Immature natural killer cell (primary cell): ENCODE measurements at regions not wholly inside any gene's neighbourhood (a gene's known extent, or its start where the extent isn't known, plus 50 kb on each side); places are given as distances from the start of the nearest gene placed in this dataset.
"Not testable (repeated sequence)": the region's sequence is repeated elsewhere in the genome, so short reads cannot be mapped to it uniquely, and the experiment has no call there.

Experiments
- DNase-seq, 3 donors: peaks; one replicate each; pipeline ENCODE4 v3.0.0; 2022; ENCODE audit warnings: mixed read lengths in 1 of 3
- H3K27ac Mint-ChIP-seq, 6 donors: one replicate each; pipeline ENCODE4 v1.8.0; 2020; ENCODE audit warnings: mixed read lengths in 6 of 6, mild to moderate bottlenecking in 5 of 6, inconsistent platforms in 4 of 6, moderate library complexity in 3 of 6
- H3K27me3 Mint-ChIP-seq, 3 donors: one replicate each; pipeline ENCODE4 v1.8.0; 2020 to 2021; ENCODE audit warnings: low read depth in 3 of 3, mild to moderate bottlenecking in 3 of 3, mixed read lengths in 3 of 3, moderate library complexity in 3 of 3, inconsistent platforms in 1 of 3
- H3K36me3 Mint-ChIP-seq, 3 donors: one replicate each; pipeline ENCODE4 v1.8.0; 2020; ENCODE audit warnings: mixed read lengths in 3 of 3, inconsistent platforms in 2 of 3, mild to moderate bottlenecking in 2 of 3
- H3K4me1 Mint-ChIP-seq, 2 donors: one replicate each; pipeline ENCODE4 v1.8.0; 2020; ENCODE audit warnings: inconsistent platforms in 2 of 2, mild to moderate bottlenecking in 2 of 2, mixed read lengths in 2 of 2, moderate library complexity in 1 of 2
- H3K4me3 Mint-ChIP-seq, 5 donors: one replicate each; pipeline ENCODE4 v1.8.0; 2020; ENCODE audit warnings: mild to moderate bottlenecking in 5 of 5, mixed read lengths in 5 of 5, inconsistent platforms in 3 of 5, moderate library complexity in 3 of 5
- H3K9me3 Mint-ChIP-seq, 6 donors: one replicate each; pipeline ENCODE4 v1.8.0; 2020; ENCODE audit warnings: mild to moderate bottlenecking in 6 of 6, mixed read lengths in 6 of 6, inconsistent platforms in 4 of 6, moderate library complexity in 3 of 6

GRCh38 chr14:54010981-54011380 is 54.4 kb upstream of the BMP4 start:
- no peak for DNase-seq
- H3K27me3 Mint-ChIP-seq: peaks cover 1 to 3% (median 2%) of the 10 kb centered on the region in 3 donors
- H3K27ac Mint-ChIP-seq: no peak overlapping the region
- peaks cover 0 to 18% (median 11%) of the 10 kb centered on the region in 6 donors for H3K9me3 Mint-ChIP-seq
- H3K4me3 Mint-ChIP-seq: no peak overlapping the region
- no peaks in the 10 kb centered on the region for H3K36me3 Mint-ChIP-seq
- no peaks in the 10 kb centered on the region for H3K4me1 Mint-ChIP-seq

DNA sequence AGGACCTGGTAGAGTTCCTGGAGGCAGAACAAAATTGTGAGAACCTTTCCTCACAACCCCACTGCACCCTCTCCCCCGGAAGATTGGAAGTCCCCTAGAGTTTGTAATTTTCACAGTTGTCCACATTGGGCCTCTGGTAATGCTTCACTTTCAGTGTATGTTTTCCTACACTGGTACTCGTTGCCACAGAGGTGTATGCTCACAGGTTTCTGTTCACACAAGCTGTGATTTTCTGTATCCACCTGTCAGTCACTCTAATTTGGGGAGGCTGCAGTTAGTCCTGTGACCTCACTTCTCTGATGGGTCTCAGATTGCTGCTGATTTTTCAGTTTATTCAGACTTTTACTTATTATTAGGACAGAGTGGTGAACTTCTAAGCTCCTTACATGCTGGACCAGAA is 66.4 kb upstream of the BMP4 start:
- H3K36me3 Mint-ChIP-seq: no peaks in the 10 kb centered on the region
- H3K9me3 Mint-ChIP-seq: peaks cover 0 to 17% (median 3%) of the 10 kb centered on the region in 6 donors
- no peak overlapping the region for H3K4me3 Mint-ChIP-seq
- no peaks in the 10 kb centered on the region for H3K4me1 Mint-ChIP-seq
- no peaks in the 10 kb centered on the region for H3K27me3 Mint-ChIP-seq
- DNase-seq: no peak
- no peak overlapping the region for H3K27ac Mint-ChIP-seq

DNA sequence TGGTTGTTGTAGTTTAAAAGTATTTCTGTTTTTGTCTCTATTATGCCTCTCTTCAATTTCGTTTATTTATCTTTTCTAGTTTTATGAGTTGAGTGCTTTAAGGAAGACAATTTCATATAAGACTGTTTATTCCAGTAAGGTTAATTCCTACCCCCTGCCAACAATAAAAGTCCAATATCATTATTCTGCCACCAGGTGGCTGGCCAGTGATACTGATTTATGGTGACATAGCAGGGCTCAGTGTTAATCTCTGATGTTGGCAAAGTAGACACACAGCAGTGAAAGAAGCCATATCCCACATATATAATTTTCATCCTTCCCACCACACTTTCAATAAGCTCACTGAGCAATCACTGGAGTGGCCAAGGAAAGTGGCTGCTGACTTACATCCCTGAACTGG is 69.0 kb upstream of the BMP4 start:
- Mint-ChIP-seq H3K36me3 (no peaks in the 10 kb centered on the region), H3K27ac (no peak overlapping the region), H3K4me3 (no peak overlapping the region), H3K4me1 (no peaks in the 10 kb centered on the region), H3K27me3 (peaks cover 0 to 1% (median 0%) of the 10 kb centered on the region in 3 donors), H3K9me3 (peaks cover 0 to 10% (median 3%) of the 10 kb centered on the region in 6 donors)
- DNase-seq: no peak

GRCh38 chr14:54026671-54027070 is 70.0 kb upstream of the BMP4 start:
- H3K4me1 Mint-ChIP-seq: no peaks in the 10 kb centered on the region
- H3K36me3 Mint-ChIP-seq: no peaks in the 10 kb centered on the region
- H3K27ac Mint-ChIP-seq: no peak overlapping the region
- DNase-seq: no peak
- peaks cover 0 to 10% (median 2%) of the 10 kb centered on the region in 6 donors for H3K9me3 Mint-ChIP-seq
- peaks cover 0 to 1% (median 0%) of the 10 kb centered on the region in 3 donors for H3K27me3 Mint-ChIP-seq
- H3K4me3 Mint-ChIP-seq: no peak overlapping the region

DNA sequence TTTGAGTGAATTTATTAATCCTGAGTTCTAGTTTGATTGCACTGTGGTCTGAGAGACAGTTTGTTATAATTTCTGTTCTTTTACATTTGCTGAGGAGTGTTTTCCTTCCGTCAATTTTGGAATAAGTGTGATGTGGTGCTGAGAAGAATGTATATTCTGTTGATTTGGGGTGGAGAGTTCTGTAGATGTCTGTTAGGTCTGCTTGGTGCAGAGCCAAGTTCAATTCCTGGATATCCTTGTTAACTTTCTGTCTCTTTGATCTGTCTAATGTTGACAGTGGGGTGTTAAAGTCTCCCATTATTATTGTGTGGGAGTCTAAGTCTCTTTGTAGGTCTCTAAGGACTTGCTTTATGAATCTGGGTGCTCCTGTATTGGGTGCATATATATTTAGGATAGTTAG is 74.4 kb upstream of the BMP4 start:
- peaks cover 3 to 27% (median 12%) of the 10 kb centered on the region in 6 donors for H3K9me3 Mint-ChIP-seq
- H3K27me3 Mint-ChIP-seq, H3K4me3 Mint-ChIP-seq: not testable (repeated sequence)

GRCh38 chr14:54033285-54033684 is 76.7 kb upstream of the BMP4 start:
- not testable (repeated sequence) for H3K27ac Mint-ChIP-seq, H3K36me3 Mint-ChIP-seq, DNase-seq, H3K4me1 Mint-ChIP-seq, H3K4me3 Mint-ChIP-seq, H3K27me3 Mint-ChIP-seq
- H3K9me3 Mint-ChIP-seq: peaks cover 3 to 43% (median 13%) of the 10 kb centered on the region in 6 donors

More for the DNA sequence above, 74.4 kb upstream of the BMP4 start:
- H3K36me3 Mint-ChIP-seq, DNase-seq, H3K27ac Mint-ChIP-seq, H3K4me1 Mint-ChIP-seq: not testable (repeated sequence)

DNA sequence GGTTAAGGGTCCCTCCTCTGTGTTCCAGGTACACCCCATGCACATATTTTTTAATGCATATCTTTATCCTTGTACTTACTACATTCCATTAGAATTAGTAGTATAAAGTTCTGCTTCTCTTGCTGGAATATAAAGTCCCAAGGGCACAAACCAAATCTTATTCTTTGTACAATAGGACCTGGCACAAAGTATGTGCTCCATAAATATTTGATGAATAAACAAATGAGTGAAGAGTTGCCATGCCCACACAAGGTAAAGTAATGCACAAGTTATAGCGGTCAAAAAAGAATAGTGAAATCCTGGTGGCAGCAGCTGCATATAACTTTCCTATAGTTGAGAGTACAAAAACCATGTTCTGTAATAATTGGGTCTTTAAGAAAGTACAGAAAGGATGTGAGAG is 82.1 kb upstream of the BMP4 start:
- no peak overlapping the region for H3K4me3 Mint-ChIP-seq
- H3K4me1 Mint-ChIP-seq: no peaks in the 10 kb centered on the region
- H3K9me3 Mint-ChIP-seq: peaks cover 3 to 36% (median 7%) of the 10 kb centered on the region in 6 donors
- H3K36me3 Mint-ChIP-seq: no peaks in the 10 kb centered on the region
- DNase-seq: no peak
- no peak overlapping the region for H3K27ac Mint-ChIP-seq
- H3K27me3 Mint-ChIP-seq: no peaks in the 10 kb centered on the region

- DNase-seq: no peak
- no peaks in the 10 kb centered on the region for H3K4me1 Mint-ChIP-seq
- no peaks in the 10 kb centered on the region for H3K36me3 Mint-ChIP-seq
- no peaks in the 10 kb centered on the region for H3K27me3 Mint-ChIP-seq
- peaks cover under 1 to 31% (median 6%) of the 10 kb centered on the region in 6 donors for H3K9me3 Mint-ChIP-seq
- no peak overlapping the region for H3K27ac Mint-ChIP-seq
- no peak overlapping the region for H3K4me3 Mint-ChIP-seq
Measured at GRCh38 chr14:54039311-54039710, 82.7 kb upstream of the BMP4 start.

DNA sequence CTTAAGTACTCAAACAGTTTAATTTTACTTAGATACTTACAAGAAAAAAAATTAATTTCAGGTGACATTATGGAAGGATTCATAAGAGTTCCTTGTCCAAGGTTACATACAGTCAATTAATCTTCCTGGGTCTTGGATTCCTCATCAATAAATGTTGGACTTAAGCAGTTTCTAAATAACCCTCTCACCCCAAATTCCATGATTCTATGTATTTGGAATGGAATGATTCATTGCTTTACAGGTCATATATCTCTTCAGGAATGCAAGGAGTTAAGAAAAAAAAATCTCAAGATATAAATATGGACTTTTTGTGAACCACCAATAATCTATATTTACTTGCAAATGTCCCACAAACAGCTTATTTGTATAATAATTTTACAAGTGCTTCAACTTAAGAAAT is 84.2 kb upstream of the BMP4 start:
- no peak overlapping the region for H3K27ac Mint-ChIP-seq
- H3K9me3 Mint-ChIP-seq: peaks cover 0 to 17% (median 5%) of the 10 kb centered on the region in 6 donors
- DNase-seq: no peak
- H3K27me3 Mint-ChIP-seq: no peaks in the 10 kb centered on the region
- H3K36me3 Mint-ChIP-seq: no peaks in the 10 kb centered on the region
- no peaks in the 10 kb centered on the region for H3K4me1 Mint-ChIP-seq
- H3K4me3 Mint-ChIP-seq: no peak overlapping the region

DNA sequence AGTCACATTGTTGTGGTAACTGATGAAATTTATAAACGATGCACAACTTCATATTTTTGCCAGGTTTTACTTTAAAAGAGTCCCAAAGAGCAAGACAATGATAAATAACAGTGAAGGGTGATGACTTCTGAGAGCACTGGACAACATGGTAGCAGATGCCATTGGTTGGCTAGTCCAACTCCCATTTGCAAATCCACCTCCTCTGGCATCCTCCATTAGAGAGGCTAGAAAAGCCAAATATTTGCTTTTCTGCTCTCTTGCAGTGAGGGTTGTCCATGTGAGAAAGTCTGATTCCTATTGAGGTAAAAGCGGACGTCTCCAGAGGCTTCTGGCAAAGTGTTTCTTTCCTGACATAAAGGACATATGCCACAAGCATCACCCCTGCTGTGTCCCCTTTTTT is 89.6 kb upstream of the BMP4 start:
- Mint-ChIP-seq H3K4me3 (no peak overlapping the region), H3K36me3 (no peaks in the 10 kb centered on the region), H3K4me1 (no peaks in the 10 kb centered on the region), H3K9me3 (peaks cover 0 to 7% (median 0%) of the 10 kb centered on the region in 6 donors), H3K27me3 (no peaks in the 10 kb centered on the region), H3K27ac (no peak overlapping the region)
- DNase-seq: no peak

- DNase-seq: no peak
- no peaks in the 10 kb centered on the region for H3K27me3 Mint-ChIP-seq
- no peaks in the 10 kb centered on the region for H3K36me3 Mint-ChIP-seq
- H3K4me3 Mint-ChIP-seq: no peak overlapping the region
- H3K4me1 Mint-ChIP-seq: no peaks in the 10 kb centered on the region
- H3K27ac Mint-ChIP-seq: no peak overlapping the region
- H3K9me3 Mint-ChIP-seq: peaks cover 0 to 6% (median 0%) of the 10 kb centered on the region in 6 donors
Measured at GRCh38 chr14:54047645-54048308, 91.2 kb upstream of the BMP4 start.

- Mint-ChIP-seq H3K27ac (no peak overlapping the region), H3K4me3 (no peak overlapping the region)
Measured at GRCh38 chr14:54048311-54048710, 91.7 kb upstream of the BMP4 start.

DNA sequence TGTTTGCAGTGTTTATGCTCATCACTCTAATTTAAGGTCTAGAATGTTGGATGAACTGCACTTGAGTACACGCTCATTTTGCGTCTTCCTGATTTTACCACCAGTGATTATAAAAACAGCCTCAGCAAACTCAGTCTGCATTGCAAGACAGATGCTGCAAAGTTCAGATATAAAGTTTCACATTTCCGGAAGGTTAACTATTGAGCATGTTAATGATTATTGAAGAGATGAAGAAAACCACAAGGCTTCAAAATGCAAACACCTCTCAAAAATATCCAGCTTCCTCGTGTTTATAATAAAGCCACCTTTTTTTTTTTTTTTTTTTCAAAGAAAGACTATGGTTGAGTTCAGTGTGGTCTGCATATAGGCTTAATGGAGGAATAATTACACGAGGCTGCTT is 92.1 kb upstream of the BMP4 start:
- H3K4me1 Mint-ChIP-seq: no peaks in the 10 kb centered on the region
- H3K27ac Mint-ChIP-seq: no peak overlapping the region
- no peak for DNase-seq
- peaks cover 0 to 4% (median 0%) of the 10 kb centered on the region in 6 donors for H3K9me3 Mint-ChIP-seq
- H3K36me3 Mint-ChIP-seq: no peaks in the 10 kb centered on the region
- H3K4me3 Mint-ChIP-seq: no peak overlapping the region
- no peaks in the 10 kb centered on the region for H3K27me3 Mint-ChIP-seq

More at GRCh38 chr14:54048311-54048710, 91.7 kb upstream of the BMP4 start:
- H3K9me3 Mint-ChIP-seq: peaks cover 0 to 4% (median 0%) of the 10 kb centered on the region in 6 donors
- no peaks in the 10 kb centered on the region for H3K27me3 Mint-ChIP-seq
- no peaks in the 10 kb centered on the region for H3K4me1 Mint-ChIP-seq
- no peak for DNase-seq
- H3K36me3 Mint-ChIP-seq: no peaks in the 10 kb centered on the region

- Mint-ChIP-seq H3K4me1 (no peaks in the 10 kb centered on the region), H3K27me3 (peaks cover 0 to 2% (median 0%) of the 10 kb centered on the region in 3 donors), H3K9me3 (peaks cover 0 to 4% (median 2%) of the 10 kb centered on the region in 6 donors), H3K4me3 (no peak overlapping the region), H3K36me3 (no peaks in the 10 kb centered on the region), H3K27ac (no peak overlapping the region)
- no peak for DNase-seq
Measured at GRCh38 chr14:54050759-54051158, 94.1 kb upstream of the BMP4 start.
